Cardiac septum (tissue), 1 donor: ENCODE measurements at regions not wholly inside any gene's neighbourhood (a gene's known extent, or its start where the extent isn't known, plus 50 kb on each side); places are given as distances from the start of the nearest gene placed in this dataset.

Experiments
- DNase-seq: peaks from one replicate; pipeline ENCODE4 v3.0.0-alpha.2; 2020; ENCODE audit warnings: low spot score
- intact Hi-C: fragments of 100-400 bp; cut with DNase I; formaldehyde crosslinking; loops from one replicate; pipeline ENCODE4 v1.14.0; 2022
- donor health status: DM: no; HTN: no; CAD: no.

DNA sequence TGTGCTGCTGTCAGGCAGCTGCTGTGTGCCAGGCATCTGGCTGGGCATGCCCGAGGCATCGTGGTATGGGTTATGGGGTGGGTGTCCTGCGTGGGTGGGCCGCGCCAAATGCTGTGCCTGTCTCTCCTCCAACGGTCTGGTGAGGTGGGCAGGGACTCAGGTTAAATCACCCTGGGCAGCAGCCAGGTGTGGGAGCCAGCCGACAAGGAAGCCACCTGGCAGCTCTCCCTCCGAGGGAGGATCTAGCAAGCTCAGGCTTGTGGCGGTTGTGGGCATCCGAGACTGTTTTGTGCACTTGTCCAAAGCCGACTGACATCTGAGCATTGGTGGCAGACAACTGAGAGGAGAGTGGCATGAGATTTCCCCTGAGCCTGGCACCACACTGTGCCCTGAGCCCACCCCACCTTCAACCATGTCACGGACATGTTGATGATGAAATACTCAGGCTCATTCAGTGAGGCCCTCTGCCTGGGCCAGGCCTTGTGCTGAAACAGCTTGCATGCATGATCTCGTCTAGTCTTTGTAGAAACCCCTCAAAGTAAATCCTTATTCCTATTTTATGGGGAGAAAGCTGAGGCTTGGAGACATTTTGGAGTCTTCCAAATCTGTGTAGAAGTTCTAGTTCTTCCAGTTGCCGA lies 181.8 kb upstream of the MYL2 start:
- no peak for DNase-seq
- intact Hi-C loops, result no loop called here

DNA sequence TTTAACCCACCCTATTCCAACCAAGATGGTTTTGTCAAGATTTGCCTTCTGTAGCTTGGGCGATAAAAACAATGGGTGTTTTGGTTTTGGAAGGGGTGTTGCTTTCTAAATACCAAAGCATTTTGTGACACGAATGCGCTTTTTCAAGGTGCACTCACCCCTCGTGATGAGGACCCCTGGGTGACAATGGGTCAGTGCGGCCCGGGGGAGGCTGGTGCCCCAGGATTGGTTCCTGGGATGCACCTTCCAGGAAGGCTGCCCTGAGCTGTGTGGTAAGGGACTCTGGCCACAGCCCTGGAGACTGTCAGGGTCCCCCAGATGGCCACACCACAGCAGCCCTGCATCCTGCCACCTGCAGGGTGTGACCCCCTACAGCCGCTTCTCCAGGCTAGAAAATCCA lies 180.6 kb upstream of the MYL2 start:
- no peak for DNase-seq
- intact Hi-C loops, result no loop called here

DNA sequence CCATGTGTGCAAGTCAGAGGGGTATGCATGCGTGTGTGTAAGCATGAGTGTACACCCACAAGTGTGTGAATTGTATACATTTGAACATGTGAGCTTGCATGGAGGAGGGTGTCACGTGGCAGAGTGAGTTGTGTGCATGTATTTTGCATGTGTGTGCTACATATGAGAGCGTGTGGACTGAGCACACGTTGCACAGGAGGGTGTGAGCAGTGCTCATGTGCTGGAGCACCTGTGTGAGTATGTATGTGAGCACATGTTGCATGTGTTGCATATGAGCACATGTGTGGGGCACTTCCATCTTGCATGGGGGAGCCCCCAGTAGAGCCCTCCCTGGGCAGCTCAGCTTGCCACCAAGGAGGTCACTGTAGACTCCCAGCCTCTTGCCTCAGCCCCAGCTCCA lies 180.2 kb upstream of the MYL2 start:
- intact Hi-C loops, result no loop called here
- DNase-seq, result no peak

DNA sequence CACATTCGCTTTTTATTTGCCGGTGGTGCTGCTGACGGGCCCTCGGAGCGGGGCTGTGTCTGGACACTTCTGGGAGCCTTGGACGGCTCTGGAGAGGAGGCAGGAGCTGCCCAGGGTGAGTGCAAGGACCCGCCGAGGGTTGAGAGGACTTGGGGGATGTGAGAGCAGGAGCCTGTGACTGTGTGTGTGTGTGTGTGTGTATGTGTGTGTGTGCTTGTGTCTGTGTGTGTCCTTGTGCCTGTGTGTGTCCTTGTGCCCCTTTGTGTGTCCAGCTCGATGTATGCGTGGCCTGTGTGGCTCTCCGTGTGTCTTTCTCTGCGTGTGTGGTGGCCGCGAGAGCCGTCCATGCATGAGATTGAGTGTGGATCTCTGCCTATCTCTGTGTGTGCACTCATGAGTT lies 179.6 kb upstream of the MYL2 start:
- intact Hi-C loops, result no loop called here
- DNase-seq, result no peak

DNA sequence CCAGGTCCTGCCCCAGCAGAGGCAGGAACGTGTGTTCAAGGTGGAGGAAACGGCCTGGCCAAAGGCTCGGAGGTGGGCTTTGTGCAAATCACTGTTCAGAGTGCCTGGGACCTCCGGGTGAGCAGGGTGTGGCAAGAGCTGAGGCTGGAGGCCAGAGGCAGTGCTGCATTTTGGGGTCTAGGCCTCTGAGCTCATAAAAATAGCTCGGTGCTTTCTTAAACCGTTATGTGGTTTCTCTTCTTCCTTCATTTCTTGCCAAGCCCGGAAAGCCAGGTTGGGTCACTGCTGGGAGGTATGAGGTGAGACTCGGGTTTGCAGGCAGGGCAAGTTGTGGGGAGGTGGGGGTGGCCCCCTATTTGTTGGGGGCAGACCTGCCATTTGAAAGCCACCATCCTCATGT lies 178.8 kb upstream of the MYL2 start:
- DNase-seq, result no peak
- intact Hi-C loops, result no loop called here

DNA sequence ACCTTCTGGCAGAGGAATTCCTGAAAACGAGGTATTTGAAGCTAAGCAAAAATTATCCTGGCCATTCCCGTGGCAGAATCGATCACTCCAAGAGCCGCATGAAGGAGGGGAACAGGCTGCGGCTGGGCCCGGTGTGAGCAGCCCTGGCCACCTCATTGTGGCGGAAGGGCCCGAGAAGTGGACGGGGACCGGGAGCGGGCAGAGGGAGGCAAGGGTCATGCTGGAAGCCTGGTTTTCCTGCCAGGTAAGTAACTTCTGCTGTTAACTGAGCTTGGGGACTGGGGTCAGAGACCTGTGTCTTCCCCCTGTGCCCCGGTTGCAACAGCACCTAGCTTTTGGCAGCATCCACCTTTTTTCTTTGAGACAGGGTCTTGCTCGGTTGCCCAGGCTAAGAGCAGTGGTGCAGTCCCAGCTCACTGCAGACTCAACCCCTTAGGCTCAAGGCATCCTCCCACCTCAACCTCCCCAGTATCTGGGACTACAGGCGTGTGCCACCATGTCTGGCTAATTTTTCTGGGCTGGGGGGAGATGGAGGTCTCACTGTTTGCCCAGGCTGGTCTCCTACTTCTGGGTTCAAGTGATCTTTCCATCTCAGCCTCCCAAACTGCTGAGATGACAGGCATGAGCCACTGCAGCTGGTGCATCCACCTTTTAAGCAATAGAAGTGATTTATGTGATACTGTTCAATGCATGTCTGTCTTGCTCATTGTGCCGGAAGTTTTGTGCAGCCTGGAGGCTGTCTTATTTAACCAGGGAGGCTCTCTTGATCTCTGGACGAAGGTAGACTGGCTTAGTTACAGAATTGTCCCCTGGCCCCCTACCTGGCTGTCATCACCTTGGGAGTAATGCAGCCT lies 174.0 kb upstream of the MYL2 start:
- DNase-seq, result no peak
- intact Hi-C loops, result no loop called here

DNA sequence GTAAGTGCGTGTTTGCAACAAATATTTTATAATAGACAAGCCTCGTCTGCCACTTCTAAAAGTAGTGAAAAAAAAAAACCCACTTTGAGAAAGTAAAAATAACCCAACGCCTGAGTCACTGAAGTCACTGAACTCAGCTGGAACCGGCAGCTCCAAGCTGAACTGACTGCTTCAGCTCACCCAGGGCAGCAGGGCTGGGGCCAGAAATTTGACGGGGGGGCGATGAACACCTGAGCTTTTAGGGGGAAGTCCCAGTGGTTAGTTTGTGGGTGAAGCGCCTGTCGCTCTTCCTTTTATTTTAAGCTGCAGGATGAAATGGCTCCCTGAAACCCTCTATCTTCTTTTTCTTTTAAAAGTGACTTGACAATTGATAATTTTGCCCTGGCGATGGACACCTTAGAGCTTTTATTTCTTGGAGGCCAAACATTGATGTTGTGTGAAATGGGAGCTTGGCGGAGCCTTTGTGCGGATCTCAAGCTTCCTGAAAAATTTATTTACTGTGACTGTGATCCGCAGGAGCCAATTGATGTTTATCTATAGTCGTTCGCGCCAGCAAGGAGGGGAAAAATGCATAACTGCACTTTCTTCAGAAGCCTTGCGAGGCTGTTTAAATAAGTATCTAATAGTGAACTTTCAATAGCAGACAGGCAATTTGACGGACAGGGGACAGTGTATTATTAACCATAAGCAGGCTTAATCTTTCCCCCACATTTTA lies 173.2 kb upstream of the MYL2 start:
- intact Hi-C loops, result no loop called here
- DNase-seq, result no peak

DNA sequence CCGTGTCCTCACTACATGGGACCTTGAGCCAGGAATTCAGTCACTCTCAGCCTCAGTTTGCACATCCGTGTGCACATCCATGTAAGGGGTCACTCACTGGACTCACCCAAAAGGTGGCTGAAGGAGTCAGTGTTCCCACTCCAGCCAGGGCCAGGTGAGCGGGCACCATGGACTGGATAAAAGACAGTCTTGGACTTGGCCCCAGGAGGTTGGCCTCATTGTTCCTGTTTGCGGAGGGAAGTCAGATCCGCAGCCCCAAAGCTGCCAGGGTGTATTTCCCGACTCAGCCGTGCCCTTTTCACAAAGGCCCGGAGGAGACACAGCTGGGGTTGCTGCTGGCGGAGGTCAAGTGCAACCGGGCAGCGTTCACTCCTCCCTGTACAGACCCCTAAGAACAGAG lies 170.7 kb upstream of the MYL2 start:
- no peak for DNase-seq
- intact Hi-C loops, result no loop called here

DNA sequence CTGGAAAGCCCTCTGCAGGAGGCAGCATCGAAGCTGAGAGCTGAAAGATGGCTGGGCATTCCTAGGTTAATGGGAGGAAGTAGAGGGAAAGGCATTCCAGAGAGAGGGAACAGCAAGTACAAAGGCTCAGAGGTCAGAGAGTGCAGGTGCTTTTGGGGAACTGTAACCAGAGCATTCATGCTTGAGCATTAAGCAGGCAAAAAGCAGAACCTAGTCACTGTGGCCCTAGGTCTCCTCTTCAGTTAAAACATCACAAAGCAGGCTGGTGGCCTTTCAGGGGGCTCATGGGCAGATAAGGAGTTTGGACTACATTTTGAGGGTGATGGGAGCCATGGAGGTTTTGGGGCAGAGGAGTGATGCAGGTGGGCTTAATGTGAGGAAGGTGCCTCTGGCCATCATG lies 169.2 kb upstream of the MYL2 start:
- DNase-seq, result no peak
- intact Hi-C loops, result no loop called here

DNA sequence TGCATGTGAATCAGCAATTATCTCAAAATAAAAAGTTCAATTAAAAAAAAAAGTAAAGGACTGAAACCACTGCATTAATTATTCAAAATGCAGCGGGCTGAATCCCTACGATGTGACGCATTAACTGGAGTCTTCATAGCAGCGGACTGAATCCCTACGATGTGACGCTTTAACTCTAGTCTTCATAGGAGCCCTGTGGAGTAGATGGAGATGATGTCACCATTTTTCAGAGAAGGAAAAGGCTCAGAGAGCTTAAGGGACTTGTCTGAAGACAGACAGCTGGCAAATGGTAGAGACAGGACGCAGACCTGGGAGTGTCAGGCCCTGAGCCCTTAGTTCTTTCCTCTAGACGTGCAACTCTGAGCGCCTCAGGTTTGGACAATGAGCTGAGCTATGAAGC lies 168.0 kb upstream of the MYL2 start:
- intact Hi-C loops, result no loop called here
- no peak for DNase-seq

DNA sequence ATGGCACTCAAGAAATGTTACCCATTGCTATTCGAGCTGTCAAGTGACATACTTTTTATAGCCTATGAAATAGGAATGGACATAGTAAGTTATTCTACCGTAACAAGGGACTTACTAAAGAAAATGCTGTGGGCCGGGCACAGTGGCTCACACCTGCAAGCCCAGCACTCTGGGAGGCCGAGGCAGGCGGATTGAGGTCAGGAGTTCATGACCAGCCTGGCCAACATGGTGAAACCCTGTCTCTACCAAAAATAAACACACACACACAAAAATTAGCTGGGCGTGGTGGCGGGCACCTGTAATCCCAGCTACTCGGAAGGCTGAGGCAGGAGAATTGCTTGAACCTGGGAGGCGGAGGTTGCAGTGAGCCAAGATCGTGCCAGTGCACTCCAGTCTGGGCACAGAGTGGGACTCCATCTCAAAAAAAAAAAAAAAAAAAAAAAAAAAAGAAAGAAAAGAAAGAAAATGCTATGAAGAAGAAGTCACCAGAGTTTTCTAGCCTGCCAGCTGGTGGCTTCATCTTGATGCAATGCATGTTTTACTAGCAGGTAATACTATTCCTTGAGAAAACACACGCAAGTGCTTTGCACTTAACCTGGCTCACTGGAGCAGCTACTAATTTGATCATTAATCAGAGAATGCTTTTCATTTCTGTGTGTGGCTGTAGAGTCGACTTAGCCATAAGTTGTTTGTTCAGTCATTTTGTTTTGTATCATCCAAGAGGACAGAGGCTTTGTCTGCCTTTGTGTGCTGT lies 166.7 kb upstream of the MYL2 start:
- DNase-seq, result no peak
- intact Hi-C loops, result no loop called here

DNA sequence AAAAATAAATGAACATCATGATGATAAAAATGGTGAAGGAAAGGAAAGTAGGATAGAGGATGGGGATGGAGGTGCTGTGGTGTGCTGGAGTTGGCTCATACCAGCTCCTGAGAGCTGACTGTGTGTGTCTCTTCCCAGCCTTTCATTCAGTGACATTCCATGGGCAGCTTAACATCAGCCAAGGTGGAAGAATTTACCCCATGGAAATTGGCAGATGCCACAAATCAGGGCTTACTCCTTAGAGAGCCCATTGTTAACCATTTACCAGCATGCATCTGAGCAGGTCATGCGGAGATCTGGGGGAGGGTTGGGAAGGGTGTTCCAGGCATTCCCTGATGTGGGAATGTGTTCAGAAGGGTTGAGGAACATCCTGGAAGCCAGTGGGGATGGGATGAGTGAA lies 164.7 kb upstream of the MYL2 start:
- no peak for DNase-seq
- intact Hi-C loops, result no loop called here

DNA sequence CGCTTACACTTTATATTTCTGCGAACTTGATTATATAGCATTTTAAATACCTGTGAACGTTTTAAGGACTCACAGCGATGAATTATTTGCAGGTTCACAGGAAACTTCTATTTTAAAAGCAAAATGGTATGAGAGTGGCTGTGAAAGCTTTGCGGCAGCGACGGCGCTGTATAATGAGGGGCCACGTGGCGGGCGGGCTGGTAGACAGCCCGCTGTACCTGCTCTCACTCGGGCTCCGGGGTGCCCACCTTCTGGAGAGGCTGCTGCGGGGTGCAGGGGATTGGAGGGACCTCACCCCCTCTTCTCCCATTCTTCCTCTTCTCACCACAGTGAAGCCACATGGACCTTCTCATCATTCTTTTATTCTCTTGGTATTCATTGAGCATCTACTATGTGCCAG lies 164.2 kb upstream of the MYL2 start:
- intact Hi-C loops, result no loop called here
- DNase-seq, result no peak

DNA sequence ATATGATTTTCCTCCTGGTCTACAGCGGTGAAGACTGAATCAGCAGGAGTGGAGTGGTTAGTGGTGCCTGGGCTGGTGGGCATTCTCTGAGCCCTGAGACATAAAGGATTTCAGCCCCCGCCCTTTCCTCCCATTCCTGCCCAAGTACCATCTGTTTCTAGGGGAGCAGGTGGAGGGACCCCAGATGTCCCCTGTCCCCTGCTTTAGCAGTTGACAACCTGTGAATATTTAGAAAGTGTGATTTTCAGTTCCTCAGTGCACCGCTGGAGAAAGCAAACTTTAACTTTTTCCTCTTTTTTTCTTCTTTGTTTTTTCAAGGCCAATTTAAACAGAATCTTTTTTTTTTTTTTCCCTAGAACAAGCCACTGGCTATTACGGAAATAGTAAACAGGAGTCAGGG lies 163.8 kb upstream of the MYL2 start:
- DNase-seq, result no peak
- intact Hi-C loops, result no loop called here

DNA sequence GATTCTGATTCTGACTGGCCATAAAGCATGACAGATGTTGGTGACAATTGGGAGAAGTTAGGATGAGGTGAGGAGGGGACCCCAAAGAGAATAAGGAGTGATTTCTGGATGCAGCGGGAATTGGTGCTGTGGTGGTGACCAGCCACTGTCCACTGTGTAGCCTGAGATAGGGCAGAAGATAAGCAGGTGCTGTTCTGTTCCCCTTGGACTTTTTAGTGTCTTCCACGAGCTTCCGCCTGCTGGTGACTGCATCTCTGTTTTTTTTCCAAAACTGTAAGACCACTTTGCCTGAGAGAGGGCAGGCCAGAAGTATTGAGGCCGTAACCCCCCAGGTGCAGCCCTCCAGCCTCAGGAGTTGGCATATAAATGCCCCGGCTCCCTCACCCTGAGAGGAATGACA lies 161.2 kb upstream of the MYL2 start:
- intact Hi-C loops, result no loop called here
- DNase-seq, result no peak

DNA sequence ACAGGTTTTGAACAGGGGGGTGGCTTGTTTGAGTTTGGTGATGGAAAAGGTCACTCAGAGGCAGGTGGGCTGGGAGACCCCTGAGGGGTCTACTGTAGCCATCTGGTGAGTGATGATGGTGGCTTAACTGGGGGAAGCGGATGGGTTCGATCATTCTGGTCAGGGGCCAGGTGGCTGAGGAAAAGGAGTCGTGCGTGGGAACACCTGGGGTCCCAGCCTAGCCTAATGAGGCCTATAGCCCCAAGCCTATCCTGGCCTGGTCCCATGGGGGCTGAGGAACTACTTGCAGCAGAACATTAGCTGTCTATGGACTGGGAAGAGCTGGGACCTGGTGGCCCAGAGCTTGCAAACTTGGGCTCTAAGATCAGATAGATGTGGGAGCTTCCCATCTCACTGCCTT lies 158.4 kb upstream of the MYL2 start:
- no peak for DNase-seq
- intact Hi-C loops, result no loop called here

DNA sequence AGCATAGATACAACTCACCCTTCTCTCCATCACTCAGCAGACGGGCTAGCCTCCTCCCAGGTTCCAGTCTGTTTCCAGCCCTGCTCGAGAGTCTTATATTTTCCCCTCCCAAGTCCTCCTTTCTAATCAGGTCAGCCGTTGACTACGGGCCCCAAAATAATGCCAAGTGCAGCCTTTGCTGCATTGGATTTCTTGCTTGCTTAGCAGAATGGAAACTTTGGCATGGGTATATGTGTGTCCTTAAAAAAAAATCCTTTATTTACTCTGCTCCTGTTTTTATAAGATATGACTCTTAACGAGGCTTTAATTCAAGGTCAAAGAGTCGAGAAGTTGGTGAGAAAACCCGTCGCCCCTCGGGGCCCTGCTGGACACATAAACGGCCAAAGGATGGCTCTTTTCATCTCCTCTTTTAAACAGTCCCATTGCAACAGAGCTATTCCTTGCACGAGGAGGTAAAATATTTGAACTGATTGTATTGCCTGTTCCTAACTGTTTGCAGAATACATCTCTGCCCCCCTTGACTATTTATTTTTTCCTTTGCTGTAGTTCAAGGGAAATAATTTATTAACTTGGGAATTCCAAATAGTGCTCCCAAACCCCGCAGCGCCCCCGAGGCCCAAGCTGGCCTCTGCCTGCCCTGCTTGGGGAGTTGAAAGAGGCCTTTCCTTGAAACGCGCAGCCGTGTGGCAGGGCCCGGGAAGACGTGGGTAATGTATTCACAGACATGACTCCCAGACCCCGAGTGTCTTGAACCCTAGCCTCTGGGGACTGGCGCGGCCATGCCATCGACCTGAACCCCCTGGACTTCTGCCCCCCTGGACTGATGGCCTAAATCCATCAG lies 156.5 kb upstream of the MYL2 start:
- DNase-seq, result no peak
- intact Hi-C loops, result no loop called here

DNA sequence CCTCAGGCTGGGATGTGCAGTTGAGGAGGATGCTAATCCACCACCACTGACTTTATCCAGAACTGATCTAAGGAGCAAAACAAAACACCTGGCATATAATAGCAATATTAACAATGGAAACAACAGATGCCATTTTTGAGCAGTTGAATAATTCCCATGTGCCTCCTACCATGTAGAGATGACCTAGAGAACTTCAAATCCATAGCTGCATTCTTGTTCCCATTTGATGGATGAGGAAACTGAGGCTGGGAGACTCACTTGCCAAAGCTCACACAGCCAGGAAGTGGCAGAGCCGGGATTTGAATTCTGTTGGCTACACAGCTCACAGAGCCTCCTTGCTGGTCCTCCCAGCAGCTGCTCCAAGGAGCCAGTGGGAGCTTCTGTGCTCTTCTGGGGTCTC lies 155.8 kb upstream of the MYL2 start:
- DNase-seq, result no peak
- intact Hi-C loops, result no loop called here

DNA sequence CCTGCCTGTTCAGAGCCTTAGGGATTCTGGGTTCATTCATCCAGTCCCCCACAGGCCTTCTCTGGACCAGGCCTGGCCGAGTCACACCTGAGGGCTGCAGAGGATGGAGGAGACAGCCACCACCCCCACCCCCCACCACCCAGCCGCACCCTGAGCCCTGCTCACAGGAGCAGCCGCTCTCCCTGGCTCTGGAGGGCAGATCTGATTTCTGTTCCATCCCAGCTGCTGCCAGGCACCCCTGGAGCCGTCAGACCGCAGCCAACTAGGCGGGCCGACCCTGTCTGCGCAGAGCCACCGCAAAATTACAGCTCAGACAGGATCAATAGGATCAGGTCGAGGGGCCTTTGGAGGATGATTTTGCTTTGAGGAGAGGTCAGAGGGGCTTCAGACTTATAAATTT lies 154.6 kb upstream of the MYL2 start:
- intact Hi-C loops, result no loop called here
- DNase-seq, result peak; percentile 35
